ENCODE measurements at regions not wholly inside any gene's neighbourhood (a gene's known extent, or its start where the extent isn't known, plus 50 kb on each side); places are given as distances from the start of the nearest gene placed in this dataset.

GRCh38 chrX:95539041-95539440 lies 1145.6 kb upstream of the DIAPH2 start:
- TF ChIP-seq, protein P1, sequence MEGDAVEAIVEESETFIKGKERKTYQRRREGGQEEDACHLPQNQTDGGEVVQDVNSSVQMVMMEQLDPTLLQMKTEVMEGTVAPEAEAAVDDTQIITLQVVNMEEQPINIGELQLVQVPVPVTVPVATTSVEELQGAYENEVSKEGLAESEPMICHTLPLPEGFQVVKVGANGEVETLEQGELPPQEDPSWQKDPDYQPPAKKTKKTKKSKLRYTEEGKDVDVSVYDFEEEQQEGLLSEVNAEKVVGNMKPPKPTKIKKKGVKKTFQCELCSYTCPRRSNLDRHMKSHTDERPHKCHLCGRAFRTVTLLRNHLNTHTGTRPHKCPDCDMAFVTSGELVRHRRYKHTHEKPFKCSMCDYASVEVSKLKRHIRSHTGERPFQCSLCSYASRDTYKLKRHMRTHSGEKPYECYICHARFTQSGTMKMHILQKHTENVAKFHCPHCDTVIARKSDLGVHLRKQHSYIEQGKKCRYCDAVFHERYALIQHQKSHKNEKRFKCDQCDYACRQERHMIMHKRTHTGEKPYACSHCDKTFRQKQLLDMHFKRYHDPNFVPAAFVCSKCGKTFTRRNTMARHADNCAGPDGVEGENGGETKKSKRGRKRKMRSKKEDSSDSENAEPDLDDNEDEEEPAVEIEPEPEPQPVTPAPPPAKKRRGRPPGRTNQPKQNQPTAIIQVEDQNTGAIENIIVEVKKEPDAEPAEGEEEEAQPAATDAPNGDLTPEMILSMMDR (IDR thresholded peaks at IDR 0.05): no peak
- TF ChIP-seq POLR2A (IDR thresholded peaks at IDR 0.05): no peak
